ENCODE measurements at regions not wholly inside any gene's neighbourhood (a gene's known extent, or its start where the extent isn't known, plus 50 kb on each side); places are given as distances from the start of the nearest gene placed in this dataset.
A peak's percentile ranks its signal among the peaks of the same experiment; 100 is the strongest.
"Not testable (repeated sequence)": the region's sequence is repeated elsewhere in the genome, so short reads cannot be mapped to it uniquely, and the experiment has no call there.

DNA sequence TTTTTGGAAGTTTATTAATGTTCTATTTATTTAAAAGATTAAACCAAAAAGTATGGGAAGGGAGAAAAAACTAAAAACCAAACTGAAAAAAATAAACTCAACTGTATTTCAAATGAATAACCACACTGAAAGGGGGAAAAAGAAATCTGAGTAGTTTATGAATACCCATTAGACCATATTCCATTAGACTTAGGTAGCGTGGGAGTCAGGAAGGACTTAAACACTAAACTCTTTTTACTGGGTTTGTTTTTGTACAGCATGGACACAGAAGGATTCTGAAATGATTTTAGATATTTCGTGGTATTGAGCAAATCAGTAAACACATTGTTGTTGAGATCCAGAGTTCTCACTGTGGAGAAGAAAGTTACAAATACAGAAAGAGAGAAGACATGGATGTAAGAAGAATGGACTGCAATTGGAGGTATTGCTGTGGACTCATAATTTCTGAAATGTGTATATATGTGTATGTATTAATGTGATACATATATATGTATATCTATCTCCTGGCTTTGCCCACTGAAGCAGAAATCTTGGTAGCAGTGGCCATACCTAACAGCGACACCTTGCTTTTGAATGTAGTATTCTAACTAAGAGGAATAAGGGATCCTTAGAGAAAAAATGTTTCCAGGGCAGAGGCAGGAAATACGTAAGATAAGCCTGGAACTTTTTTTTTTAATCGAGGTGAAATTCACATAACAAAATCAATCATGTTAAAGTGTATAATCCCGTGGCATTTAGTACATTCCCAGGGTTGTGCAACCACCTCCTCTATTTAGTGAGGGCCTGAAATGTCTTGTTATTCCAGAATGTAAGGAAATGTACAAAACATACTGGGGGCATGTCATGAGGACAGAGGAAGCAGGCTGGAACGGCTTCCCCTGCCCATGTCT is 228.8 kb downstream of the SMARCA2 start:
- DNase-seq, result no peak

DNA sequence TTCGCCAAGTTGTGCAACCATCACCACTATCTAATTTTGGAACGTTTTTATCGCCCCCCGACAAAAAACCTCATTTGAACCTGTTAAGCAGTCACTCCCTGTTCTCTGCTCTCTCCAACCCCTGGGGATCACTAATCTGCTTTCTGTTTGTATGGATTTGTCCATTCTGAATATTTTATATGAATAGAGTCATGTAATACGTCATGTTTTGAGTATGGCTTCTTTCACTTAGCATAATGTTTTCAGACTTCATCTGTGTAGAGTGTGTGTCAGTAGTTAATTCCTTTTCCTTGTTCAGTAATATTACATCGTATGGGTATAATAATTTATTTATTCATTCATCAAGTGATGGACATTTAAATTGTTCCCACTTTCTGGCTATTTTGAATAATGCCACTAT is 232.2 kb downstream of the SMARCA2 start:
- DNase-seq, result no peak

DNA sequence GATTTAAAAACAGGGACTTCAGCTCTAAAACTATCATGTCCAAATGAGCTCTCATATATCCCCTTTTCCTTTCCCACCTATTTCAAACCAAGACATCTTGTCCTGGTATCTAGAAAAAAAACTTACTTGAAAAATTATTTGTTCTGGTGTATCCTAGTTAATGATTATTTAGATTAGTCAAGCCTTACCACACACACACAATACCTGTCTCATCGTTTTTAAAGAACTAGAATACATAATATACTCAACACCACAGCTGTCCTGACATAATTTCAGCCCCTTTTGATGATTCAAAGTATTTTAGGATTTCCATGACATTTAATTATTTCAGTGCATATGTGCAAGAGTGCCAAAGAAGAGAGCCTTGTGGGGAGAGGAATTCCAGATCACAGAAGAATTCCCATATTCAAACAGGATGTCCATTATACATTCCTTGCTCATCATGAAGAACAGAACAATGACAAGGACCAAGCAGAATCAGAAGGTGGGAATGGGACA is 233.7 kb downstream of the SMARCA2 start:
- DNase-seq, result no peak

DNA sequence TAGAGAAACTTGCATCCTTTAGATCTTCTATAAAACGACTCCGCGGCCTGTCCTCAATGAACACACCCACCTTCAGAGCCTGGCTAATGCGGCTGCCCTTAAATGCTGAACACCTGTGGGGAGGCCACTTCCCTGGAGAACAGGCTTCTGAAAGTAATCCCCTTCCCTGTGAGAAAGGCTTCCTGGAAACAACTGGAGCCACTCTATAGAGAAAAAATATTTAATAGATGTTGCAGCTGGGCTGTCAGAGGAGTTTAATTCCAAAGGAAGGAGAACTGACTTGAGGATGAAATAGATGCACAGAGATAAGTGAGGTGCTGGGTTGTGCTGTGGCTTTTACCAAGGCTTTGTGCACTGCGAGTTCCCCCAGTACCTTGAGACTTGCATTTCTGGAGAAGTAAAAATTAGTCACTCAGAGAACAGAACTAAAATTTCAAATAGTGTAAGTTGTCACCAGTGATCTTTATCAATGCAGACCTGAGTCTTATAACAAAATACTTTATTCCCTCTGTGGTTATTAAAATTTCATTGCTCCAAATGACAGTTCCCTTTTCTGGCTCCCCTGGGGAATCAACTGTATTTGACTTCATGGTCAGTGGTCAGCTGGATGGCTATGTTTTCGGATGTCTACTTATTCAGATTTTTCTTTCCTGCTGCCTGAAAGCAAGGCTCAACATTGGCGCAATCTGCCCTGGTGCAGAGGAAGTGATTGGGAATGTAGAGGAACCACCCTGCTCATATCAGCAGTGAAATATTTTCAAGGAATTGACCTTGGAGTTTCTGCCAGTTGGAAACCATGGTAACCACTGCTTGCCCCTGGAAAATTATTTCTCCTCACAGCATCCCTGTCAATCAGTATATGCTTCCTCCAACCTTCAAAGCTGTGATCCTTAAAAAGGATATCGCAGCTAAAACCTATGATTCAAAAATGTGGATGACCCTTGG is 238.8 kb downstream of the SMARCA2 start:
- no peak for DNase-seq

DNA sequence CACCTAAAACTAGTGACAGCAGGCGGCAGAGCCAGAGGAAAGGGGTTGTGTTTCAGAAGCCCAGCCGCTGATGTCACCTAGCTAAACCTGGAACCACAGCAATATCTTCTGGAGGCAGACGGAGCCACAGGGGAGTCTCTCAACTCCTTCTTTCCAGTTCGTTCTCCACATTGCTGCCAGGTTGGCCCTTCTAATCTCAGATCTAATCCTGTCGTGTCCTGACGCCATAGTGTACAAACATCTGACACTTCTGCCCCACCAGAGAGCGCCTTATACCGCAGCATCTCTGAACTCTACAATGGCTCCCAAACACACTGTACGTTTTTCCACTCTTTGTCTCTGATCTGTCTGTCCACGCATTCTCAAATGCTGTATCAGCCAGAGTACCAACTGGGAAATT is 240.0 kb downstream of the SMARCA2 start:
- DNase-seq, result no peak

DNA sequence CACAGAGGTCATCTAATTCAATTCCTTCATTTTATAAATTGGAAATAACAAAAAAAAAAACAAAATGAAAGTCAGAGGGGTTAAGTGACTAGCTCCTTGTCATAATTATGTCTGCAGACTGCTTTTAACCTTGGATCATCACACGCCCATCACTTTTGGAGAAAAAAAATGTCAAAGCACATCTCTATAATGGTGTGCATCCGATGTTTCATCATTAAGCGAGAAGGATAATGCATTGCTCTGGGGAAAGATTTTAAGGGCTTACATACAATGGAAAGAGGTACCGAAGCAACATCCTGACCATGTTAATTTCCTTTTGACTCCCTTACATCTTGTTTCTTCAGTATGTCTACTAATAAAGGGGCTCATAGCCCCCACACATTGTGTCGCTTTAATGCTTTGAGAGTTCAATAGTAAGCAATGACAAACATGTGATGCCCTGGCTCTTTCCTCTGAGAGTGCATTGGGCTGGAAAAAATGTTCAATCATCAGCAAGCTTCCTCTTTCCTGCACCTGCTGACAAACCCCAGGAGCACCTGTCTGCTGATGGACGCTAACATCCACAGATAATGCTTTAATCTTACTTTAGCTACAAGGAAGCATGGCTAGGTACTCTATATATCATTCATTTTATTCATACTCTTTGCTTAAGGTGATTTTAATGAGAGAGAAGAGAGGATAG is 242.2 kb downstream of the SMARCA2 start:
- DNase-seq, result no peak

DNA sequence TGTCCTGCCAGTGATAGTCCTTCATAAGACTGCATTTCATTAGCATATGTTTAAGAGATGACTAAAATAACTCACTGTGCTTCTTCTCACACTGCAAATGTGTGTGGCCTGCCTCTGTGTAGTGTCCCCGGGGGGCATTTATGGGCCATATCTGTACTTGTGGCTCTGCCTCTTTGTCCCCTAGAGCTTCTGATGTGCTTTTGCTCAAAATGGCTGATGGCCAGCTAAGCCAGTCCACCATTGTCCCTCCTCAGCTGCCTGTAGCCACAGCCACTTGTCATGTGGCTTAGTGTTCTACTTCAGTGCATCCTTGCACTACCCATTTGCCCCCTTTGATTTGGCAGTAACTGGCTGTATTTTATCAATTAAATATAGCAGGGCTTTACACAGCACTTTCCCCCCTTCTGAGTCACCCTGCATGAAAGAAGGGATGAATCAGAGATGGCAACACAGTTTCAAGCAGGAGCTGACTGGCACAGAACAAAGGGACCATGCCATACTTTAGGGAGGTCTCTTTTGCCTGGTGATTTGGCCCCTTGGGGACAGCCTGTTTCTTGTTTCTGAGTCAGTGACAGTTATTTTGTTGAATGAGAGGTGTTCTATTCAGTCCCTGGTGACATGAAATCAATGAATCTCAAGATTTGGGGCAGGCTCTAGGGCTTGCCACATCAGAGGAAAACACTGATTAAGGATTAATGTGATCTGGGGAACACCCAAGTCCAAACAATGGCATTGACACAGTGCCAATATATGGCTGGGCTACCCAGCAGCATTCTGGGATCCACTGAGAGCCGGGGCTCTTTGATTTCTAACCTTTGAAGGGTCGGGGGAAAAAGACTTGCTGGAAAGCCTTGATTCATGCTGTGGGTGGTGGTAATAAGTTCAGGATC is 245.5 kb downstream of the SMARCA2 start:
- no peak for DNase-seq

DNA sequence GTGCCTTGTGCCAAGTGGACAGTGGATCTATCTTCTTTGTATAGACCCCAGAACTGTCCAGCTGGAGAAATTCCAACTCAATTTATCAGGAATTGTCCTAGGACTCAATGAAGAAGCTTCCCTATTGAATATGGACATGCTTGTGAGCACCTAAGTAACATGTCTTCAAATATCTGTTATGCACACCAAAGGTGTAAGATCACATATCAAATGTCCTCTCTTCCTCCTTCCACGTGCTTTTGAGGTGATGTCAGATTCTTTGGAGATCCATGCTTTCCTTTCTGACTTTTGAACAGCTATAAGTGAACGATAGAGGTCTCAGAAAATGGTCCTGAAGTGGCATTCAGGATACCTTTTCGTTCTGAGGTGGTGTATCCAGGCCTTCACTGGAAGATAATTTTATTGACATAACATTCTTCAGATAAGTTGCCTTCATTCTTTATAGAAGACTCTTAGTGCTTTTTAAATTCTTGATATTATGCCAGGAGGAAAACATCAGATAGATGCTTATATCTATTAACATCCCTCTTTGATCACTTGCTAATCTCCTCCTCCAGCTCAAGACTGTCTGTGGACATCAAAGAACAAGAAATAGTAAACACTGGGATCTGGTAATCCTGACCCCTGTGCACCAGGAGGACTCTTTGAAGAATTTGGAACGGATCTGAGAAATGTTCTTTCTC is 246.4 kb downstream of the SMARCA2 start:
- no peak for DNase-seq

DNA sequence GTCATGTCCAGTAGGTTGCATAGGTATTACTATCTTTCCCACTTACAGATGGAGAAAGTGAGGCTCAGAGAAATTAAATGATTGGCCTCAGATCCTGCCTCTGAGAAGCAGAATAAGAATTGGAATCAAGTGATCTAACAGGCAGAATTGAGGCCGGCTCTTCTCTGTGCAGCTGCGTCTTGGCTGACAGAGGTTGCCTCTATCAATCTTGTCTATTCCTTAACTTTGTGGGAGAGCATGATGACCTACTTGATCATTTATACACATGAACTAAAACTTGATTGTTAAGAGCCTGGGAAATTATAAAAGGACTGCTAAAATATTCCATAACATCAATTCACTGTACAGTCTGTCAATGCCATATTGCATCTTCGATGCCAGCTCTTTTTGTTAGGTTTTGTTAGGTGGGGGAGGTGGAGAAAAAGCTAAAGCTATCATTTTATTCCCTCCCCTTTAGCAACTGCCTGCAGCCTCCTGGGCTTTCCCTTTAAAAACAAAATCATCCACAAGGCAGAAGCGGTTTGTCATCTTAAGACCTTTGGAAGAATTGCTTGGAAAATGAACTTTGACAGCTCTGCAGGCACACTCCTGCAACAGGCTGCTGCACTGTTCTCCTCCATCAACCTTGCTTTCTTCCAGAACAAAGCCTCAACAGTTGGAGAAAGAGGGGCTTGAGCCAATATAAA is 247.4 kb downstream of the SMARCA2 start:
- no peak for DNase-seq

DNA sequence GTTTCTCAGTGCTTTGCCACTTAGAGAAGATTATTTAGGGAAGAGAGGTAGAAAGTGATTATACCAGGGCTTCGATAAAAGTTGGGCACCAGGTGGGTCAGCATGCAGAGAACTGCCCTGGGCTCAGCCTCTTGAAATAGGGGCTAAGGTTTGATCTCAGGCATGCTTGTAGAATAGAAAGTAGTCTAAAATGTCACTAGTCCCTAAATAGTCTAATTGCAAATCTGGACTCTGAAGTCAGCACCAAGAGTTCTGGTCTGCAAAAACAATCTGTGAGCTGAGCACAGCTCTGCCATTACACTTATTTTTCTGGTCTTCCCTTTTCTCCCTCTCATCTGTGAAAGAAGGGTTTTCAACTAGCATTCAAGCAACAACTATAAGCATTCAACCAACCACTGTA is 248.0 kb downstream of the SMARCA2 start:
- DNase-seq, result no peak

DNA sequence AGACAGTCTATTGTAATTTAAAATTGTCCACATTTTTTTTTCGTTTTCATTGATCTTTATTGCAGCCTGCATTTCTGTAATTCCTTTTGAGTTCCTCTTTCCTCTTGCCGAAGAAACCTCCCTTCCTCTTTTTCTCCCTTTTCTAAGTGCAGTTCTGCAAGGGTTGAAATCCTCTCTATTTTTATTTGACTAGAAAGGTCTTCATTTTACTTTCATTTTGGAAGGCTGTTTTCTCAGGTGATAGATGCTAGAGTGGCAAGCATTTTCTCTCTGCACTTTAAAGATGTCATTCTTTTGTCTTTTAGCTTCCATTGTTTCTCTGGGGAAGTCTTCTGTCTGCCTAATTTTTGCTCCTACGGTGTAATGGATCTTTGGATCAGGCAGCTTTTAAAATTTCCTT is 248.5 kb downstream of the SMARCA2 start:
- DNase-seq, result peak; percentile 57

DNA sequence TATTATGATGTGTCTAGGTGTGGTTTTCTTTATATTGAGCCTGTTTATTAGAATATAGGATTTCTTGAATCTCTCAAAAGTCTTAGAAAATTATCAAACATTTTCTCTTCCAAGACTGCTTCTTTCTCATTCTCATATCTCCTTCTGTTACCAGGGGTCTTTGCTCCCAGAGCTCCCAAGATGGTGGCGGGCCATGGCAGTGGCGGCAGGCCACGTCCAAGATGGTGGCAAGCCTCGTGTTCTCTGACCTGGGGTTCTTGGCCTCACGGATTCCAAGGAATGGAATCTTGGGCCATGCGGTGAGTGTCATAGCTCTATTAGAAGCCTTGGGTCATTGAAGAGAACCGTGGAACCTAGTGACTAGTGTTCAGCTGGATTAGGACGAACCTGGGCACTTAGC is 248.9 kb downstream of the SMARCA2 start:
- DNase-seq, result no peak

DNA sequence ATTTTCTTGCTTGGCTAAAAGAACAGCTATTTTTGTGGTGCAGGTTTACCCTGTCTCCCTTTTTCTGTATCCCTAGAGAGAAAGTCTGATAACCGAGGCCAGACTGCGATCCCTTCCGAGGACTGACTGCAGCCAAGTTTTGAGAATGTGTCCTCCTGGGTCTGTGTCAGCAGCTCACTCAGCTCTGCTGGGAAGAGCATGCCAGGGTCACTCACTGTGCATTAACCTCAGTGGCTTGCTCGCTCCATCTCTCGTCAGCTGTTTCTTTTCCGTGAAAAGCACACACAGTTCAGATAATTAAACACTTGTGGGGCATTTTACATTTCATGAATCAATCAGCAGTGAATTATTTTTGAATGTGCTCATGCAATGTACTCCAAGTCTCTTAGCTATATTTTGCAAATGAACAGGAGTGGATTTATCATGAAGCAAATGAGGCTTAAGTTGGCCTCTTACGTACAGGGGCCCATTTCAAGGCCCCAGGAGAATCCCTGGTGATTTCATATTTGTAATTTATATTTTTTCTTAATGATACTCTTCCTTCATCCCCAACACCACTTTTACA is 252.1 kb downstream of the SMARCA2 start:
- DNase-seq, result no peak

DNA sequence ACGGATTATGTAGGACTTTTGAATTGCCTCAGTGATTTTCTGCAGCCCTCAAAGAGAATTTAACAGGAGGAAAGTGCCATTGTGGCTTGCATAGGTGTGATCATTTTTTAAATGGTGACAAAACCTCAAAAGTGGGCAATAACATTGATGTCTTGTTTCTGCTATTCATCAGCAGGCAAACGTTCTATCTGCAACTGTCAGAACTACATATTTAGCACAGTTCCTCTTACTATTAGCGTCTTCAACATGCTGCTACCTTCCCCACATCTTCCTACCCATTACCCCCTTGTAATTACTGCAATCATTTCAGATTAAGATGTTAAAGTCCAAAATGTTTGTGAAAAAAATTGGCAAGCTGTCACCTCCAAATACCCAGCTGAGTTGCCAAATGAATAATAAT is 254.6 kb downstream of the SMARCA2 start:
- no peak for DNase-seq

DNA sequence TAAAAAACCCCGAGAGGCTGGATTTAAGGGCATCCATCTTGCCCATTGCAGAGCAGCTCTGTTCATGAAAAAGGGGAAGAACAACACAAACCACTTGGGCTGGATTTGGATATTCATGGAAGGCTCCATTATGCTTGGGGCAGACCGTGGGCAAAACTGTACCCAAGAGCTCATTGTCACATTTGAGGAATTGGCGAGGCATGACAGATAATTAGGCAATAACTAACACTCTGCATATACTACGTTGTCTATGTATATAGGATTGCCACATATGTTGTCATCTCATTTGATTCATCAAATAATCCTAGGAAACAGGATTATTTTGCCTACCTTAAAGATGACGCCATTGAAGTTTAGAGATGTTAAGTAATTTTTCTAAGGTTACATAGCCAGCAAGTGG is 255.4 kb downstream of the SMARCA2 start:
- DNase-seq, result no peak

DNA sequence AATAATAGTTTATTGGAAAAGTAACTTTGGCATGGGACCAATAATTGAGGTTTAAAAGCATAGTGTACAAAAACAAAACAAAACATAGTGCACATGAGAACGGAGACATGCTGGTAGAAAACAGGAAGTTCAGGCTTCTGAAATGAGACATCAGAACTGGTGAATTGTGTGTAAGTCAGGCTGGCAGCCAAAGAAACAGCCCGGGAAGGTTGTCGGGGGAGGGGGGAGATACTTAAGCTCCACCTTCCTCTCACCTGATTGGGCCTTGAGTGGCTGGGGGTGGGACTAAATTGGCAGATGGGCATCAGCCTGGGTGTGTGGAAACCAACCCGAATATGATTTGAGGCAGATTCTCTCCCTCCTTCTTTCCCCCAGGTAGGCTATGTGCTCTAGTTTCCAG is 256.3 kb downstream of the SMARCA2 start:
- DNase-seq, result peak; percentile 49

DNA sequence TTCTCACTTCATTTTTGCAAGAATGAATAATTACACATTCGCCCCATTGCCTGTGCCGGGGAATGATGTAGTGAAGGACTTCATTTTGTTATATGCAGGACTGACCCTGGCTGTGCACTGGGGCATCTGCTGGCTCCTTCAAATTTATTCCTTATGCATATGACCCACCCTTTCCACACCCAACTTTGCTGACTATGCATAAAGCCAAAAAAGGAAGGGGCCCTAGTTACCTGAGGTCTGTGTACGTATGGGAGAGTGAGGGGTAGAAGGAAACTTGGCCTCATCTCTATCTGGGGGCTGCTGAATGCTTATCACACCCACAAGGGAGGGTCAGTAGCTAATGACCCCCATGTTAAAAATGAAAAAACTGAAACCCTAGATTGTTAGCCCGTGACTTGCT is 259.6 kb downstream of the SMARCA2 start:
- DNase-seq, result no peak

DNA sequence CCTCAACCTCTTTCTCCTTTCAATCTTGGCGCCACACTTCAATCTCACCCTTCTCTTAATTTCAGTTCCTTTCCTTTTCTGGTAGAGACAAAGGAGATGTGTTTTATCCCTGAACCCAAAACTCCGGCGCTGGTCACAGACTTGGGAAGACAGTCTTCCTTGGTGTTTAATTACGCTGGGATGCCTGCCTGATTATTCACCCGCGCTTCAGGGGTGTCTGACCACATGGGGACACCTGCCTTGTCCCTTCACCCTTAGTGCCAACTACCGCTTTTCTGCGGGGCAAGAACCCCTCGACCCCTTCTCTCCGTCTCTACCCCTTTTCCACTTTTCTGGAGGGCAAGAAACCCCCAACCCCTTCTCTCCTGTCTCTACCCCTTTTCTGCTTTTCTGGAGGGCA is 261.1 kb downstream of the SMARCA2 start:
- DNase-seq, result no peak

DNA sequence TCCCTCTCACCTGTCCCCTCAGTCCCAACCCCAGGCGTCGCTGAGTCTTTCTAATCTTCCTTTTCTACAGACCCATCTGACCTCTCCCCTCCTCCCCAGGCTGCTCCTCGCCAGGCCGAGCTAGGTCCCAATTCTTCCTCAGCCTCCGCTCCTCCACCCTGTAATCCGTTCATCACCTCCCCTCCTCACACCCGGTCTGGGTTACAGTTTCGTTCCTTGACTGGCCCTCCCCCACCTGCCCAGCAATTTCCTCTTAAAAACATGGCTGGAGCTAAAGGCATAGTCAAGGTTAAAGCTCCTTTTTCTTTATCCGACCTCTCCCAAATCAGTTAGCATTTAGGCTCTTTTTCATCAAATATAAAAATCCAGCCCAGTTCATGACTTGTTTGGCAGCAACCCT is 262.0 kb downstream of the SMARCA2 start:
- not testable (repeated sequence) for DNase-seq

DNA sequence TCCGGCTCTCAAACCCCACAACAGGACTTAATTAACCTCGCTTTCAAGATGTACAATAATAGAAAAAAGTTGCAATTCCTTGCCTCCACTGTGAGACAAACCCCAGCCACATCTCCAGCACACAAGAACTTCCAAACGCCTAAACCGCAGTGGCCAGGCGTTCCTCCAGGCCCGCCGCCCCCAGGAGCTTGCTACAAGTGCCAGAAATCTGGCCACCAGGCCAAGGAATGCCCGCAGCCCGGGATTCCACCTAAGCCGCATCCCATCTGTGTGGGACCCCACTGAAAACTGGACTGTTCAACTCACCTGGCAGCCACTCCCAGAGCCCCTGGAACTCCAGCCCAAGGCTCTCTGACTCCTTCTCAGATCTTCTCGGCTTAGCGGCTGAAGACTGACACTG is 262.5 kb downstream of the SMARCA2 start:
- DNase-seq, result not testable (repeated sequence)

All from OCI-M1 (cell line).